A549 (cell line): ENCODE measurements at regions not wholly inside any gene's neighbourhood (a gene's known extent, or its start where the extent isn't known, plus 50 kb on each side); places are given as distances from the start of the nearest gene placed in this dataset.

Experiments
- MYC ChIP-seq: IDR thresholded peaks from 2 replicates; pipeline ENCODE4 v1.6.1; 2012; ENCODE audit warnings: mild to moderate bottlenecking, inconsistent platforms, low read length, improper control_type of control experiment, borderline replicate concordance
- POLR2A ChIP-seq: IDR thresholded peaks from 2 replicates; pipeline ENCODE4 v1.6.1; 2012; ENCODE audit warnings: mild to moderate bottlenecking, low read length
- TF ChIP-seq, protein P1 (sequence below): fragments of >200 bp; sonication (Bioruptor Twin); formaldehyde crosslinking; IDR thresholded peaks from 3 replicates; pipeline ENCODE4 v1.5.1; 2016

DNA sequence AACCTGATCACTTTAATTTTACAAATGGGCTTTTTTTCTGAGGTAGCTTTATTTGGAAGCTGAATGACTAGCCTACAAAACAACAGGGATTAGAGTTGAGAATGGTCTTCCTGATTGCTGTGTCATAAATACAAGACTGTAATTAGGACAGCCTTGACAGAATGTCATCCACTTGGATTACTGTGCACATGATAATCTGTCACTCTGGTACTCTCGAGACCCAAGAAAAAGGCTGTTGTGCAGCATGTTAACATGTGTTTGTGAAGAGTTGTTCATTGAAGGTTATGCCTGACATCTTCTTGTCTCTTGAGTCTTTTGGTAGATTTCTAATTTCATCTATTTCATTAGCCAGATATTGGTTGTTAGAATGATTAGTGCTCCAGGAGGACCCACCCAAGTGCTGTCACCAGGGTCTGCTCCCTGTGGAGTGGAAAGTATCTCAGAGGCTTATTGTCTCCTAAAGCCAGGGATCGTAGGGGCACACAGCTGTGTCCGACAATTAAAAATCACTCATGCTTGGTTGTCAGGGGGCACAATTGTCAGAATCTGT, 212.2 kb upstream of the GPRIN3 start:
- TF ChIP-seq MYC (no peak), POLR2A (no peak)
- TF ChIP-seq, protein P1, sequence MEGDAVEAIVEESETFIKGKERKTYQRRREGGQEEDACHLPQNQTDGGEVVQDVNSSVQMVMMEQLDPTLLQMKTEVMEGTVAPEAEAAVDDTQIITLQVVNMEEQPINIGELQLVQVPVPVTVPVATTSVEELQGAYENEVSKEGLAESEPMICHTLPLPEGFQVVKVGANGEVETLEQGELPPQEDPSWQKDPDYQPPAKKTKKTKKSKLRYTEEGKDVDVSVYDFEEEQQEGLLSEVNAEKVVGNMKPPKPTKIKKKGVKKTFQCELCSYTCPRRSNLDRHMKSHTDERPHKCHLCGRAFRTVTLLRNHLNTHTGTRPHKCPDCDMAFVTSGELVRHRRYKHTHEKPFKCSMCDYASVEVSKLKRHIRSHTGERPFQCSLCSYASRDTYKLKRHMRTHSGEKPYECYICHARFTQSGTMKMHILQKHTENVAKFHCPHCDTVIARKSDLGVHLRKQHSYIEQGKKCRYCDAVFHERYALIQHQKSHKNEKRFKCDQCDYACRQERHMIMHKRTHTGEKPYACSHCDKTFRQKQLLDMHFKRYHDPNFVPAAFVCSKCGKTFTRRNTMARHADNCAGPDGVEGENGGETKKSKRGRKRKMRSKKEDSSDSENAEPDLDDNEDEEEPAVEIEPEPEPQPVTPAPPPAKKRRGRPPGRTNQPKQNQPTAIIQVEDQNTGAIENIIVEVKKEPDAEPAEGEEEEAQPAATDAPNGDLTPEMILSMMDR: no peak
